IgD-negative memory B cell (primary cell): ENCODE measurements at regions not wholly inside any gene's neighbourhood (a gene's known extent, or its start where the extent isn't known, plus 50 kb on each side); places are given as distances from the start of the nearest gene placed in this dataset.
"Not testable (repeated sequence)": the region's sequence is repeated elsewhere in the genome, so short reads cannot be mapped to it uniquely, and the experiment has no call there.

ENCODE experiments used
- H3K27ac Mint-ChIP-seq, 3 donors: one replicate each; pipeline ENCODE4 v1.8.0; 2020 to 2022; ENCODE audit warnings: mild to moderate bottlenecking in 3 of 3, mixed read lengths in 3 of 3, moderate library complexity in 1 of 3
- H3K27me3 Mint-ChIP-seq: one replicate; pipeline ENCODE4 v1.8.0; 2021; ENCODE audit warnings: mixed read lengths
- H3K36me3 Mint-ChIP-seq: one replicate; pipeline ENCODE4 v1.8.0; 2020; ENCODE audit warnings: mild to moderate bottlenecking, mixed read lengths
- H3K4me1 Mint-ChIP-seq, 3 donors: one replicate each; pipeline ENCODE4 v1.8.0; 2020 to 2022; ENCODE audit warnings: mixed read lengths in 3 of 3, mild to moderate bottlenecking in 1 of 3
- H3K4me3 Mint-ChIP-seq, 4 donors: one replicate each; pipeline ENCODE4 v1.8.0; 2020 to 2022; ENCODE audit warnings: mild to moderate bottlenecking in 4 of 4, mixed read lengths in 4 of 4, moderate library complexity in 3 of 4
- H3K9me3 Mint-ChIP-seq, 3 donors: one replicate each; pipeline ENCODE4 v1.8.0; 2020 to 2021; ENCODE audit warnings: mixed read lengths in 3 of 3, mild to moderate bottlenecking in 1 of 3

GRCh38 chr5:108508979-108509378 is 127.1 kb upstream of the FBXL17 start:
- no peak overlapping the region for H3K27ac Mint-ChIP-seq
- no peaks in the 10 kb centered on the region for H3K27me3 Mint-ChIP-seq
- H3K4me1 Mint-ChIP-seq, result peaks cover 0 to 2% (median 0%) of the 10 kb centered on the region in 3 donors
- no peak overlapping the region for H3K4me3 Mint-ChIP-seq
- no peaks in the 10 kb centered on the region for H3K36me3 Mint-ChIP-seq
- peaks cover 0 to 4% (median 0%) of the 10 kb centered on the region in 3 donors for H3K9me3 Mint-ChIP-seq

GRCh38 chr5:108507631-108508030 is 125.7 kb upstream of the FBXL17 start:
- Mint-ChIP-seq H3K4me1 (peaks cover 0 to 2% (median 0%) of the 10 kb centered on the region in 3 donors), H3K4me3 (no peak overlapping the region), H3K36me3 (no peaks in the 10 kb centered on the region)

DNA sequence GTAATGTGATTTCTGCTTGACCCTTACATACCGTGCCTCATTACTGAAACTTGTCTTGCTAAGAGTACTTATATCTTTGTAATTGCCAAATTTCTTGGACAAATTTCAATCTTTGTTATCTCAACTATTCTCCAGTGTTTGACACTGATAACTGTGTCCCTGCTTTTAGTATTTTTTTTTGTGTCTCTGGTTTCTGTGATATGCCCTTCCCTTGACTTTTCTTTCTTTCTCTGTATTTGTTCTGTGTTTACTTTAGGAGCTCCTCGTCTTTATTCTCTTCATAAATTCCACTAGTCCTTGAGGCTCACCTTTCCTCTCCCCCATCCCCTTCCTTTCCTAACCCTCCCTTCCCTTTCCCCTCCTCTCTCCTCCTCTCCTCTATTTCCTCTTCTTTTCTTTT is 123.7 kb upstream of the FBXL17 start:
- peaks cover 0 to 2% (median under 1%) of the 10 kb centered on the region in 3 donors for H3K9me3 Mint-ChIP-seq
- no peaks in the 10 kb centered on the region for H3K4me1 Mint-ChIP-seq
- H3K27ac Mint-ChIP-seq, result no peak overlapping the region
- H3K27me3 Mint-ChIP-seq, result no peaks in the 10 kb centered on the region
- H3K4me3 Mint-ChIP-seq, result no peak overlapping the region
- H3K36me3 Mint-ChIP-seq, result no peaks in the 10 kb centered on the region

More at GRCh38 chr5:108507631-108508030, 125.7 kb upstream of the FBXL17 start:
- Mint-ChIP-seq H3K9me3 (peaks cover 0 to 4% (median 0%) of the 10 kb centered on the region in 3 donors), H3K27ac (no peak overlapping the region), H3K27me3 (no peaks in the 10 kb centered on the region)

- Mint-ChIP-seq H3K4me1 (no peaks in the 10 kb centered on the region), H3K9me3 (peaks cover 0 to 2% (median under 1%) of the 10 kb centered on the region in 3 donors), H3K27me3 (no peaks in the 10 kb centered on the region), H3K4me3 (no peak overlapping the region), H3K36me3 (no peaks in the 10 kb centered on the region), H3K27ac (no peak overlapping the region)
Measured at GRCh38 chr5:108504974-108505373, 123.1 kb upstream of the FBXL17 start.

- Mint-ChIP-seq H3K27ac (no peak overlapping the region), H3K27me3 (no peaks in the 10 kb centered on the region), H3K36me3 (no peaks in the 10 kb centered on the region), H3K9me3 (peaks cover 3 to 7% (median 7%) of the 10 kb centered on the region in 3 donors), H3K4me3 (no peak overlapping the region), H3K4me1 (no peaks in the 10 kb centered on the region)
Measured at GRCh38 chr5:108503986-108504385, 122.1 kb upstream of the FBXL17 start.

GRCh38 chr5:108495615-108496014 is 113.7 kb upstream of the FBXL17 start:
- not testable (repeated sequence) for H3K4me1 Mint-ChIP-seq, H3K4me3 Mint-ChIP-seq, H3K27me3 Mint-ChIP-seq, H3K27ac Mint-ChIP-seq, H3K36me3 Mint-ChIP-seq
- H3K9me3 Mint-ChIP-seq, result peaks cover 5 to 14% (median 7%) of the 10 kb centered on the region in 3 donors

GRCh38 chr5:108487951-108488350 is 106.1 kb upstream of the FBXL17 start:
- Mint-ChIP-seq H3K27ac (no peak overlapping the region), H3K4me1 (peaks cover 0 to 3% (median 0%) of the 10 kb centered on the region in 3 donors), H3K9me3 (peaks cover 0 to 3% (median 2%) of the 10 kb centered on the region in 3 donors), H3K27me3 (peaks cover 8% of the 10 kb centered on the region), H3K36me3 (peaks cover 1% of the 10 kb centered on the region), H3K4me3 (no peak overlapping the region)

DNA sequence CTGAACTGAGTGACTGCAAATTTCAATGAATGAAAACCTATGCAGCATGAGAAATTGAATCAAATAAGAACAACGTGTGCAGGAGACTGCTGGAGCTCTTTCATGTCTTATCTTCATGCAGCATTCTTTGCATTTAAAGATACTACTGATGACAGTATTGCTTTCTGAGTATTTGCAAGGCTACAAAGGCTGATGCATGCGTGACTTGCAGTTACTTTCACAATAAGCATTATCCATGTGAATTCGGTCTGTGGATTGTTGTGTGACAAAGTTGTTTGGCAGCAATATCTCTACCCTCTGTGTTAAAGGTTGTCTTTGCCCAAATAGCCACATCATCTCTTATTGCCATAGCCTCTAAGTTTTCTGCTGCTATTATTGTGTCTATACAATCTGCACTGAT is 102.1 kb upstream of the FBXL17 start:
- no peaks in the 10 kb centered on the region for H3K36me3 Mint-ChIP-seq
- peaks cover 16% of the 10 kb centered on the region for H3K27me3 Mint-ChIP-seq
- H3K4me1 Mint-ChIP-seq, result peaks cover 0 to 10% (median 2%) of the 10 kb centered on the region in 3 donors
- H3K27ac Mint-ChIP-seq, result no peak overlapping the region
- no peak overlapping the region for H3K4me3 Mint-ChIP-seq
- H3K9me3 Mint-ChIP-seq, result no peaks in the 10 kb centered on the region

DNA sequence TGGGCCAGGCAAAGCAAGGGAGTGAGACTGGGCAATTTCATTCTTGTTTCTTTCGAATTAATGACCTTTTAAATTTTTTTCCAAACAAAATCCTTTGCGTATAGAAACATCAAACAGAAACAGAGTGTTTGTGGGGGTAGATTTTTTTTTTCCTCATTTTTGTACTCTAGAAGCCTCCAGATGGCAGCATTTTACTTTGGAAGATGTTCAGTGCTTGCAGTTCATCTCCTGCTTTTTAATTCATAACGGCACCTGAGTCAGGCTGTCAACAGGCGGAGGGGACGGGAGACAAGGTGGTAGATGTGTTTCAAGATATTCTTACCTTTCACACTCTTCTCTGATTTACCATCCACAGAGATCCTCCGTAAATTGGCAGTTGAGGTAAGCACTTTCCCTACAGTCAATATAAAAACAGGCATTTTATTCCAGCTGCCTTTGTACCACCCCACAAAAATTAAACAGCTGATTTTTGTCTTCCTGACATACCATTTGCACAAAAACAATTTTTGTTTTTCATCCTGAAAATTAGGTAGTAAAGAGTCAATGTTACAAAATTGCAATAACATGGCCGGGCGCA is 99.5 kb upstream of the FBXL17 start:
- H3K27me3 Mint-ChIP-seq, result peaks cover 11% of the 10 kb centered on the region
- no peaks in the 10 kb centered on the region for H3K9me3 Mint-ChIP-seq
- H3K27ac Mint-ChIP-seq, result no peak overlapping the region
- peaks cover 0 to 10% (median 2%) of the 10 kb centered on the region in 3 donors for H3K4me1 Mint-ChIP-seq
- H3K36me3 Mint-ChIP-seq, result no peaks in the 10 kb centered on the region
- H3K4me3 Mint-ChIP-seq, result no peak overlapping the region

DNA sequence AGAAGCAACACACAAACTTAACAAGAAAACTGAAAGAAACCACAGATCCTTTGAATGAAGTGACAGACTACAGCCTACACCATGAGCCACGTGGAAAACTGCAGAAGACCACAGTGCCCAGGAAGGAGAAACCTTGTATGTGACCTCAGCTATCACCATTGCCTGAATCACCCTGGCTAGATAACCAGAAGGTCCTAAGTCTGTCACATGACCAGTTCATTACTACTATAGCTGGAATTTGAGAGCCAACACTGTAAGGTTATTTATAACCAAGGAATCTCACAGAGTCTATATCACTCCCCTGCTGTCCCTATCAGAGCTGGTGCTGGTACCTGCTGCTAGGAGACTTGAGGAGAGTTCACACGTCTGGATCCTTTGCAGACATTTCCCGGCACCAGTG is 90.3 kb upstream of the FBXL17 start:
- Mint-ChIP-seq H3K9me3 (peaks cover 0 to 3% (median 1%) of the 10 kb centered on the region in 3 donors), H3K4me3 (no peak overlapping the region), H3K27me3 (peaks cover 2% of the 10 kb centered on the region), H3K27ac (no peak overlapping the region), H3K4me1 (no peaks in the 10 kb centered on the region), H3K36me3 (no peaks in the 10 kb centered on the region)

DNA sequence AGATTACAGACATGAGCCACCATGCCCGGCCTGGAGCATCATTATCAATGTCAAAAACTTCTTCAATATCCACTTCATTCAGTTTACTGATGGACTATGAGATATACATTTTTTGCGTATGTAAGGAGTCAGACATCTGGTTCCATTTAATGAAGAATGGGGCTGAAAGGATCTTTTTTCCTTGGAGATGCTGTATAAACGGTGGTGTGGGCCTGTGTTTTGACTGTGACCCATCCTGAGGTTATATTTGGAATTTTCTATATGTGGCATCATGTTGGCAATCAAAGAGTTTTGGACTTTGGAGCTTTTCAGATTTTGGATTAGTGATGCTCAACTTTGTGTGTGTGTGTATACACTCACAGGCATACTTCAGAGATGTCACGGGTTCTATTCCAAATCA is 85.7 kb upstream of the FBXL17 start:
- H3K27ac Mint-ChIP-seq, result no peak overlapping the region
- H3K27me3 Mint-ChIP-seq, result peaks cover under 1% of the 10 kb centered on the region
- peaks cover 0 to 1% (median 0%) of the 10 kb centered on the region in 3 donors for H3K4me1 Mint-ChIP-seq
- H3K4me3 Mint-ChIP-seq, result no peak overlapping the region
- H3K9me3 Mint-ChIP-seq, result no peaks in the 10 kb centered on the region
- no peaks in the 10 kb centered on the region for H3K36me3 Mint-ChIP-seq

DNA sequence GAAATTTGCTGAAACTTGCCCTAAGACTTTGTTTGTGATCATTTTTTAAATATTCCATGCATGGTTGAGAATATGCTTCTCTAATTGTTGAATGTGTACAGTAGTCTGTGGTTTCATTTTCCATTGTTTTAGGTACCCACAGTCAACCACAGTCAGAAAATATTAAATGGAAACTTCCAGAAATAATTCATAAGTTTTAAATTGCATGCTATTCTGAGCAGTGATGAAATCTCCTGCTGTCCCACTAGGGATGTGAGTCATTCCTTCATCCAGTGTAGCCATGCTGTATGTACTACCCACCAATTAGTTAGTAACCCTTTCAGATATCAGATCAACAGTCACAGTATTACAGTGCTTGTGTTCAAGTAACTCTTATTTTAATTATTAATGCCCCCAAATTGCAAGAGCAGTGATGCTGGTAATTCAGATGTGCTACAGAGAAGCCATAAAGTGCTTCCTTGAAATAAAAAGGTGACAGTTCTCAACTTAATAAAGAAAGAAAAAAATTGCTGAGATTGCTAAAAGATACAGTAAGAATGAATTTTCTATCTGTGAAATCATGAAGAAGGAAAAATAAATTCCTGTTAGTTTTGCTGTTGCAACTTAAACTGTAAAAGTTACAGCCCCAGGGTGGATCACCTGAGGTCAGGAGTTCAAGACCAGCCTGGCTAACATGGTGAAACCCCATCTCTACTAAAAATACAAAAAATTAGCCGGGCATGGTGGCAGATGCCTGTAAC is 79.9 kb upstream of the FBXL17 start:
- Mint-ChIP-seq H3K4me1 (peaks cover 0 to 6% (median 0%) of the 10 kb centered on the region in 3 donors), H3K27ac (no peak overlapping the region), H3K9me3 (no peaks in the 10 kb centered on the region), H3K27me3 (peaks cover 7% of the 10 kb centered on the region), H3K36me3 (peaks cover 1% of the 10 kb centered on the region), H3K4me3 (no peak overlapping the region)

DNA sequence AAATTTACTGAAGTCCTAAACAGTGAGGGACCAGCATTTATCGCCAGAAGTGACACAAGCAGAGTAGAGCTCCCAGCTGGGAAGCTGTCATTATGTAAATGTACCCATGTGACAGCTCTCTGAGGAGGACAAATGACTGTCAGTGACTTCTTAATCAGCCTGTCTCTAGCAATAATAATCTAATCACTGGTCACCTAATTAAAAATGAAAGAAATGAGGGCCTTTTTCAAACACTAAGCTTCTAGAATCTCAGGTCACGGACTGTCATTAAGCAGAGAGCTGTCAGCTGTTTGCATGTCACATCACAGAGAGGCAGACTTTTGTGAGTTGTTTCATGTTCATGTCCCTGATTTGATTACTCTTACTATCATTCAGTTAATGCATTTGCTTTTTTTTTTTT is 77.9 kb upstream of the FBXL17 start:
- peak overlapping the region in 1 of 3 donors; percentile 7 for H3K27ac Mint-ChIP-seq
- H3K4me3 Mint-ChIP-seq, result no peak overlapping the region
- H3K36me3 Mint-ChIP-seq, result peaks cover 2% of the 10 kb centered on the region
- peaks cover 0 to 6% (median 0%) of the 10 kb centered on the region in 3 donors for H3K4me1 Mint-ChIP-seq
- peaks cover under 1 to 10% (median 2%) of the 10 kb centered on the region in 3 donors for H3K9me3 Mint-ChIP-seq
- peaks cover 7% of the 10 kb centered on the region for H3K27me3 Mint-ChIP-seq

- no peaks in the 10 kb centered on the region for H3K4me1 Mint-ChIP-seq
- H3K9me3 Mint-ChIP-seq, result peaks cover 4 to 13% (median 10%) of the 10 kb centered on the region in 3 donors
- no peak overlapping the region for H3K27ac Mint-ChIP-seq
- H3K4me3 Mint-ChIP-seq, result no peak overlapping the region
- H3K36me3 Mint-ChIP-seq, result peaks cover 6% of the 10 kb centered on the region
- no peaks in the 10 kb centered on the region for H3K27me3 Mint-ChIP-seq
Measured at GRCh38 chr5:108451269-108451668, 69.4 kb upstream of the FBXL17 start.

DNA sequence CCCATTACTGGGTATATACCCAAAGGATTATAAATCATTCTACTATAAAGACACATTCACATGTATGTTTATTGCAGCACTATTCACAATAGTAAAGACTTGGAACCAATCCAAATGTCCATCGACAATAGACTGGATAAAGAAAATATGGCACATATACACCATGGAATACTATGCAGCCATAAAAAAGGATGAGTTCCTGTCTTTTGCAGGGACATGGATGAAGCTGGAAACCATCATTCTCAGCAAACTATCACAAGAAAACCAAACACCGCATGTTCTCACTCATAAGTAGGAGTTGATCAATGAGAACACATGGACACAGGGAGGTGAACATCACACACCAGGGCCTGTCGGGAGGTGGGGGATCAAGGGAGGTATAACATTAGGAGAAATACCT is 62.2 kb upstream of the FBXL17 start:
- not testable (repeated sequence) for H3K4me1 Mint-ChIP-seq, H3K27ac Mint-ChIP-seq, H3K36me3 Mint-ChIP-seq, H3K9me3 Mint-ChIP-seq, H3K27me3 Mint-ChIP-seq, H3K4me3 Mint-ChIP-seq
